Activated T-helper 9 cell treated with anti-CD3 and anti-CD28 coated beads, Interleukin-2, amount 50 U/mL, for 16 hours (primary cell): ENCODE measurements at regions not wholly inside any gene's neighbourhood (a gene's known extent, or its start where the extent isn't known, plus 50 kb on each side); places are given as distances from the start of the nearest gene placed in this dataset.
"Not testable (repeated sequence)": the region's sequence is repeated elsewhere in the genome, so short reads cannot be mapped to it uniquely, and the experiment has no call there.

ENCODE experiments used
- DNase-seq: peaks from one replicate; pipeline ENCODE4 v3.0.0-alpha.2; 2020; ENCODE audit warnings: low read depth

DNA sequence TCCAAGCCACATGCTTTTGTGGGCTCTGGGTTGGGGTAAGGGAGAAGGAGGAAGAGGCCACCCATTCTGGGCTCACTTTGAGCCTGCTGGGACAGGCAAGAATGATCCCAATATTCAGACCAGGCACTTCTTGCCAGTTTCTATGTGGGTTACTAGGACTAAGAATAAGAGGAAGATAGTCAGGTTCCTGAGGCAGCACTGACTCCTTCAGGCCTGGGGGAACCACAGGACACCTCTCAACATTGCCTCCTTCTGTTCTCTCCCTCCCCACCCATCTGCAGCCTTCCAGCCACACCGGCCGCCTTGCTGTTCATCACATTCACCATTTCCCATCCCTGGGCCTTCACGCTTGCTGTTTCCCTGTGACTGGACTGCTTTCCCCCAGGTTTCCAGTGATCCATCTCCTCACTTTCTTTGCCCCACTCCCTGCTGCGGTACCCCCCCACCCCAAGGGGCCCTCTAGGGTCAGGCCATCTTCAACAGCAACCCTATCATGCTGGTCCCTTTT is 69.2 kb upstream of the SIRPA start:
- no peak for DNase-seq

DNA sequence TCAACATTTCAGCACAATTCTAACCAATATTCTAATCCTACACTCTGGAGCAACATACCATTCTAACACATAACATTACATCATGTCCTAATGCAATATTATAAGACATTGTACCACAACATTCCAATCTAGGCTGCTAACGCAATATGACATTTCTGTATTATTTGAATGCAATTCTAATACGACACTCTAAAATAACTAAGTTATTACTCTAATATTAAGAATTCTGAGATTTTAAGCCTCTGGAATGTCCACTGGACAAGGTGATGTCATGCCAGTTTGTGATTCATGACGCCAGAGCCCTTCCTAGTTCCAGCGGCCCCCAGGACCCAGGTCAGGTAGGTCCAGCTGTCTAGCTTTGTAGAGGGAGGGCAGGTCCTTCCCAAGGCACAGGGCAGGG is 69.7 kb upstream of the SIRPA start:
- DNase-seq: no peak

DNA sequence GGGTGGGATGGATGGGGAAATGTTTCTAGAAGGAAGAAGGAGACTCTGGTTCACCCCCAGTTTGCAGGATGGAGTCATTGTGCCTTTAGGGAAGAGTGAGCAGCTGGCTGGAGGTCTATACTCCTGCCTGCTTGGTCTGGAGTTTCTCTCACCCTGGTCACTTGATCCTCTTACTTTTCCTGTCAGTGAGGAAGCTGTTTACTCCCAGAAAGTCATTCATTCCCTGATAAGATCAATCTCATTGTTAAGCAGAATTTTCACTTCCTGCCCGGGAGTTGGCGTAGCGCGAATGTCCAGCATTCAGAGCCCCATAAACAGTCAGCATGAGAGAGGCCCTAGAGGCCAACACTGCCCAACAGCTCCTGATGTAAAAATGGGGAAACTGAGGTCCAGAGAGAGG is 70.4 kb upstream of the SIRPA start:
- no peak for DNase-seq

DNA sequence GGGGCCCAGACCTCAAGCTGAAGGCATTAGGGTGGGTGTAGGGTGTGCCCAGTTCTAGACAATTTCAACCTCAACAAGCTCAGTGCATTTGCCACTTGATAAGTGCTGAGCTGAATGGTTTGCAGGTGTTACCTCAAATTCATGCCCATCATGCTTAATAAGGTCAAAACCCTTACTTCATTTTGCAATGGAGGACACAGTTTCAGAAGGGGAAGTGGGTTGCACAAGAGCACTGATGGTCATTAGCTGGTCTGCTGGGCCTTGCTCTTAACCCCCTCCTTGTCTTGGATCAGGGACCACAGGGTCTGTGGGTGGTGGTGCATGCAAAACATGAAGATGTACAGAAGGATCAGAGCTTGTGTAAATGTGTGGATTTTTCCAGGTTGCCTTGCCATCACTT is 71.0 kb upstream of the SIRPA start:
- DNase-seq: no peak

DNA sequence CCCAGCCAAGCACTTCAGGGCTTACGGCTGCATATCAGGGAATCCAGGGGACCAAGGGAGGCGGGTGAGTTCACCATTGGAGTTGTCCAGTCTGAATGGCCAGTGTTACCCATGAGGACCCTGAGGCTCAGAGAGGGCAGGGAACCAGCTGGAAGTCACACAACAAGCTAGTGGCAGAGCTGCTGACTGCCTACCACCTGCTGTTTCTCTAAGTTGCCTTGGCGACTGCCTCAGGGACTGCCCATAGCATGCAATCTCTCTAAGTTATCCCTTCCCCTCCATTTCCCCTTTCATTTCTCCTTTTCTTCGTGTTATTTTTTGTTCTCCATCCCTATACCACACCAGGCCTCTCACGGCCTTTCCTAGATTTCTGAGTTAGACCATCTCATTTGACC is 71.8 kb upstream of the SIRPA start:
- DNase-seq: no peak

DNA sequence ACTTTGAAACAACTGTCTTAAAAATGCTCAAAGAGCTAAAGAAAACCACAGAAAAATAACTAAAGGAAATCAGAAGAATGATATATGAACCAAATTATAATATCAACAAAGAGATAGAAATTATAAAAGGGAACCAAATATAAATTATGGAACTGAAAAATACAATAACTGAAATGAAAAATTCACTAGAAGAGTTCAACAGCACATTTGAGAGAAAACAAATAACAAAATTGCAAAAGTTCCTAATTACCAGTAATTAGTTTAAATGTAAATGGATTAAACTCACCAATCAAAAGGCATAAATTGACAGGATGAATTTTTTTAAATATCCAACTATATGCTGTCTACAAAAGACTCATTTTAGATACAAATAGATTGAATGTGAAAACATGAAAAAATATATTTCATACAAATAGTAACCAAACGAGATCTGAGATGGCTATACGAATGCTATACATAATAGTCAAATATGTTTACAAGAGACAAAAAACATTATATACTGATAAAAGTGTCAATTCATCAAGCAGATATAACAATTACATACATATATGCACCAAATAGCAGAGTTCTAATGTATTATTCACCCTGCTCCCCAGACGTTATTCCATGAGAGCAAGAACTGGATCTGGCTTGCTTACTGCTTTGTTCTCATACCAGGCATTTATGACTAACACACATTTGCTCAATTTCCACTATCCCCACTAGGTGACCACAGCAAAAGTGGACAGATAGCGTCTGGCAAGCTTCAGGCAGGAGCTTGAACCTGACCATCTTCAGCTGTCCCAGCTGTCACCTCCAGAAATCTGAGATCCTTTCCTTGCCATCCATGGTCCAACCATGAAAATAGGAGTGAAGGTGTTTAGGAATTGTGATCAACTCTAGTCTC is 72.4 kb upstream of the SIRPA start:
- DNase-seq: no peak

DNA sequence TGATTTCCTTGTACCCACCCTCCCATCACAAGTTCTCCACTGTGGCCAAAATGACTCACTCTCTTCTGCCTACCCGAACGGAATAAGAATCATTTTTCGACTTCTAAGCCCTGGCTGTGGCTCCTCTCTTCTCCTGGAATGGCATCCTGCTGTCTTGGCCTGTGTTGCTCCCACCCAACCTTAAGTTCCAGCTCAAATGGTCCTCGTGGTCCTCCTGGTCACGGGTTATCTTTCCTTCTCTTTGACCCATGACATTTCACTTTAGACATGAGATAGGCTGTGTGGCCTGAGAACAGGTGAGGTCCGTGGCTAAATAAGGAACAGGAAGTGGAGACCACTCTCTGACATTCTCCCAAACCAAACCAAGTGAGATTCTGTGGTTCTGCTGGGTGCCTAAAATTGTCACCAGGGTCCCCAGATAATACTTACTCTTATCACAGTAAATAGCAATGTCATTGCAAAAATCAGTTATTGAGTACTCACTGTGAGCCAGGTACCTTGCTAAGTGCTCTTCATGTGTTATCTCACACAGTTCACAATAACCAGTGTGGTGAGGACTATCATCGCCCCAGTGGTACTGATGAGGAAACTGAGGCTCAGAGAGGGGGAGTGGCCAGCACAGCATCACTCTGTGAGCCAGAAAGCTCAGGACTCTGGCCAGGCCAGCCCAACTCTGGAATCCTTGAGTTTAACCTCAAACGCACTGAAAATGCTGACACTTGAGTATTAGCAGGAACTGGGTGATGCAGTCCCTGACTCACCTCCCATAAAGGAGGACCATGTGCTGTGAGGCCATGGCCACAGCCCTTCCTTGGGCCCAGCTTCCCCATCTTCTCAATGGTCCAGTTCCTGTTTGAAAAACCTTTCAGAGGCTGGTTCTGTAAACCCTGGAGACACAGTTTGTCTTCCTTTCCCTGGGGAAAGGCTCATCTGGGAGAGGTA is 74.8 kb upstream of the SIRPA start:
- DNase-seq: no peak

DNA sequence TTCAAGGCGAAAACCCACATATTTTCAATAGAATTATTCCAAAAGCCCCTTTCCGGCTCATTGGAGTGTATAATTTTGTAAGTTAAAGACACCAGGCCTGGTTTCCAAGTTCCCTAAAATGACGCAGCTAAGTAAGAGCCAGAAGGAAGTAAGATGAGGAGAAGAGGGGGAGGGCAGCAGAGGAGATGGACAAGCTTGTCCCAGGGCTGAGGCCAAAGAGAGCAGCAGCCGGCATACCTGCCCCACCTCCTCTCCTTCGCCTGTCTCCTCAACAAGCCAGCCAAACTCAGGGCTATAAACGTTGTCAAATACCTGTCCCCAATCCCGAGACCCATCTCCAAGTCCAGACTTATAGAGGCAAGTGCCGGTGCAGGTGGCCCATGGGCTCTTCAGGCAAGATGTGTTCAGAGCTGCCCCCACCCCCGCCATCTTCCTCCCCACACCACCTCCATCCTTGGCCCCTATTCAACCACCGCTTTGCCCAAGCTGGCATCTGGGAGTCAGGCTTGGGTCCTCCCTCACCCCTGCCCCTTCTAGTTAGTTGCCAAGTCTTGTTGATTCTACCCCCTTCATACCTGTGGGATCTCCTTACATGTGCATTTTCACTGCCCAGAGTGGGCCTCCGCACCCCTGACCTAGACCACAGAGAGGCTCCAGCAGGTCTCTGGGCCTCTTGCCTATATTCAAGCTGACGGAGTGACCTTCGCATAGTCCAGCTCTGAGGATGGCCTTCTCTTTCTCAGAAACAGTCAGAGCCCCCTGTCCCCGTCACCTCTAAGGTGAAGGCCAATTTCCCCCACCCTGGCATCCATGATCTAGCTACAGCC is 75.7 kb upstream of the SIRPA start:
- no peak for DNase-seq

DNA sequence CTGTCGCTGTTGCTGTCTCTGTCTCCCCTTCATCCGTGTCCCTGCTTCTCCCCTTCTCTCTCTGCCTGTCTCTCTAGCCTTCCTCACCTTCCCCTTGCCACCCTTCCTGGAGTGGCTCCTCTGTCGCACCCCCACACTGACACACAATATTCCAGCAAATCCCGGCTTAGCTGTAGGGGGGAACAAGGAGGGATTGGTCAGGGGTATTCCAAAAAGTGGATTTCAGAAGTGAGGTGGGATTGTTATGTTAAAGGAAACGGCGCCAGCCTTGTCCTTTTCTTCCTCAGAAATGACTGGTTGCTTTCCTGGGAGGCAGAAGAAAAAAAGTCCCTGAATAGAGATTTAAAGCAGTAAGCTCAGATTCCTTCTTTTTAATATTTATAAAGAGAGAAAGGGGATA is 76.3 kb upstream of the SIRPA start:
- no peak for DNase-seq

DNA sequence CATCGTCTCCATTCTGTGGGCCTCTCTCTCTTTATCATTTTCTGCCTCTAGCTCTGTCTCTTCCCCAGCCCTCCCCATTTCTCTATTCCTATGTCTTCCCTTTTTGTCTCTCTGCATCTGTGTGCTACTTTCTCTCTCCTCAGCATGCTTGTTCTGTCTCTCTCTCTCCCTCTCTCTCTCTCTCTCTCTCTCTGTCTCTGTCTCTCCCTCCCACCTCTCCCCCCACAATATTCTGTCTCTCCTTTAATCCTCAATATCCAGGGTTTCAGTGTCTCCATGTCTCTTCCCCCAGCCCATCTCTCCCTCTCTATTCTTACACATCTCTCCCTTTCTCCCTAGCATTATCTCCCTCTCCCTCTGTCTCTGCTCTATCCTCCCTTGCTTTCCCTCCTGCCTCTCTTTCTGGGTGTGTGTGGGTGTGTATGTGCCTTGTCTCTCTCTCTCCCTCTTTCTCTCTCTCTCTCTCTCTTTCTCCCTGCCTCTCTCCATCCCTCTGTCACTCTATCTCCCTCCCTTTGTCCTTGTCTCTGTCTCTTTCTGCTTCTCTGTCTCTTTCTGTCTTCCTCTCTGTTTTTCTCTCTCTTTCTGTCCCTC is 76.9 kb upstream of the SIRPA start:
- no peak for DNase-seq

DNA sequence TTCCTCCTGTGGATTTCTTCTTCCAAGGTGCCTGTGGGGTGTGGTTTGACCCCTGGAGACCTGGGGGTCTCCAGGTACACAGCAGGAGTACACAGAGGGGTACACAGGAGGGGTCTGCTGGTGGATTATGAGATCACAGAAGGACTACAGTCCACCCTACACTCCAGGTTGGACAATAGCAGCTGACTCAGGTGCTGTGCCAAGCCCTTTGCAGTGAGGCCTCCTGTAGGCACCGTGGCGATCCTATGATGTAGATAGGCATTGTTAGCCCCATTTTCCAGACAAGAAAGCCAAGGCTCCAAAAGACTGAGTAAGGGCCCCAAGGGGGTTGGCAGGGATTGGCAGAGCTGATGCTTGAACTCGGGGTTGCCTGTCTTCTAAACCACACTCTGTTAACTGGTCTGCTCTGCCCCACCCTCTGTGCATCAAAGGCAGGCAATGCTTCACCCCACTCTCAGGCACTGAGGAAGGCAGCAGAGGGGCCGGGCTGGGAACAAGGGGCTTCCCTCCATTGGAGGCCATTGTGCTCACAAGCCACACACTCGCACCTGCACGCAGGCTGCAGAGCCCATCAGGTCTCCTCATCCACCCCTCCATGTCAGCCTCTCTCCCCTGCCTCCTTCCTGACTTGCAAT is 77.5 kb upstream of the SIRPA start:
- DNase-seq: no peak

DNA sequence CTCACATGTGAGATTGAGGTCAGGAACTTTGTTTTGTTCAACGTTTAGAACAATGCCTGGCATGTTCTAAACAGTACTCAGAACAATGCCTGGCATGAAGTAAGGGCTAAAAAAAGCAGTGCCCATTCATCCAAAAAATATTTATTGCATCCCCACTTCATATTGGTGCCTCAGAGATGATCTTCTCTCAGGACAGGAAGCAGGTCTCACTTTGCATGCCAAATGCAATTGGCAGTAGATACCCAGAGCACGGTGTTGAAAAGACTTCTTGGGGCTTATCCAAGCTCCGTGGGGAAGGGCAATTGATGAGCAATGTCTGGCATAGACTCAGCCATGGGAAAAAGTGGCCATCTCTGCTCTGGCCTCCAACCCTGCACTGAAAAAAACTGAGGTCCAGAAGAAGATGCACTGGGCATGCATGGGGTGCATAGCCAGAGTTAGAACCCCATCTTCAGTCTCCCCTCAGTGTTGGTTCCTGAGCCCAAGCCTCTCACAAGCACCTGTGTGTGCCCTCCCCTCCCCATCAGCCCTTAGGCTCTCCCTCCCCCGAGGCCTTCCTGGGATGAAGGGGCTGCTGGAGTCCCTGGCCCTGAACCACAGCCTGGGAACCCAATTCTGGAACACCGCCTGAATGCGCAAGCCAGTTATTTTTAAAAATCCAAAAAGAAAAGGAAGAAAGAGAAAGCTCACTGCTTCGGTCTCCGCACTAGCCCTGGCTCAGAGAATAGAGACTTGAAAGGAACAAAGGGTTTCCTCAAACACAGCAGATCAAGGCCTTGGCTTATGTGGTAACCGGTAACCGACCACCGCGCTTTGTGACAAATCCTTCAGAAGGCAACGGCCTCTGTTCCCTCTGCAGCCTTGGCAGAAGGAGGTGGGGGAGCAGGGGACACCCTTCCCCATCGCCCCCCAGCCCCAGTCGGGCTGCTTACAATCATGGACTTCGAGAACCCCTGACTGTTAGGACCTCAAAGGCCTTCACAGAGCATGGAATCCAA is 78.5 kb upstream of the SIRPA start:
- no peak for DNase-seq

DNA sequence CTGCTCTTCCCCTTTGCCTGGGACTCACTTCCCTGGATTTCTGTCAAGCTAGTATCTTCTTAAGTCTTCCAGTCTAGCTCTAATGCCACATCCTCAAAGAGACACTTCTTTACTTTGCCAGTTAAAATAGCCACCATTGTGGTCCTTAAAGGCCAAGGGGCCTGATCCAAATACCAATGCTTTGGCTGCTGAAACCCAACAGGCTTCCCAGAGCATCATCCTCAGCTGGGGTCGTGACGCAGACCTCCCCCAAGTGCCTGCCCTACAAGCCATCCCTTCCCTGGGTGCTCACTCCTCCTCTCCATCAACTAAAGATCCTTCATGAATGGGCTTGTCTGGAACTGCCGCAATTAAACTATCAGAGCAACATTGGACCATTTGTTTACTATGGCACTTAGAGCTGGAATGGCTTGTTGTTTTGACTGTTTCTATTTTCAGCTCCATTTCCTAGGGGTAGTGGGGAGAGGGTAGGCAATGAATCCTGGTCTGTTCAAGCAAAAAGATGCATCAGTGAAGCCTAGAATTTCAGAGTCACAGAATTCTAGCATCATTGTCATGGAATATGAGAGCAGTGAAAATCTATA is 79.6 kb upstream of the SIRPA start:
- DNase-seq: no peak

DNA sequence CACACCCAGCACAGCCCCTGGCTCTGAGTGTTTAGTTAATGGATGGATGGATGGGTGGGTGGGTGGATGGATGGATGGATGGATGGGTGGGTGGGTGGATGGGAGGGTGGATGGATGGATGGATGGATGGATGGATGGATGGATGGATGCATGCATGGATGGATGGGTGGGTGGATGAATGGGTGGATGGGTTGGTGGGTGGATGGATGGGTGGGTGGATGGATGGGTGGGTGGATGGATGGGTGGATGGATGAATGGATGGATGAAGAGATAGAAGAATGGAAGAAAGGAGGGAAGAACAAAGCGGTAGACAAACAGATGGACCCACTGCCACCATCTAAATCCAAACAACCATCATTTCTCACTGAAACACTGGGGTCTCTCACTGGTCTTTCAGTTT is 80.3 kb upstream of the SIRPA start:
- not testable (repeated sequence) for DNase-seq

DNA sequence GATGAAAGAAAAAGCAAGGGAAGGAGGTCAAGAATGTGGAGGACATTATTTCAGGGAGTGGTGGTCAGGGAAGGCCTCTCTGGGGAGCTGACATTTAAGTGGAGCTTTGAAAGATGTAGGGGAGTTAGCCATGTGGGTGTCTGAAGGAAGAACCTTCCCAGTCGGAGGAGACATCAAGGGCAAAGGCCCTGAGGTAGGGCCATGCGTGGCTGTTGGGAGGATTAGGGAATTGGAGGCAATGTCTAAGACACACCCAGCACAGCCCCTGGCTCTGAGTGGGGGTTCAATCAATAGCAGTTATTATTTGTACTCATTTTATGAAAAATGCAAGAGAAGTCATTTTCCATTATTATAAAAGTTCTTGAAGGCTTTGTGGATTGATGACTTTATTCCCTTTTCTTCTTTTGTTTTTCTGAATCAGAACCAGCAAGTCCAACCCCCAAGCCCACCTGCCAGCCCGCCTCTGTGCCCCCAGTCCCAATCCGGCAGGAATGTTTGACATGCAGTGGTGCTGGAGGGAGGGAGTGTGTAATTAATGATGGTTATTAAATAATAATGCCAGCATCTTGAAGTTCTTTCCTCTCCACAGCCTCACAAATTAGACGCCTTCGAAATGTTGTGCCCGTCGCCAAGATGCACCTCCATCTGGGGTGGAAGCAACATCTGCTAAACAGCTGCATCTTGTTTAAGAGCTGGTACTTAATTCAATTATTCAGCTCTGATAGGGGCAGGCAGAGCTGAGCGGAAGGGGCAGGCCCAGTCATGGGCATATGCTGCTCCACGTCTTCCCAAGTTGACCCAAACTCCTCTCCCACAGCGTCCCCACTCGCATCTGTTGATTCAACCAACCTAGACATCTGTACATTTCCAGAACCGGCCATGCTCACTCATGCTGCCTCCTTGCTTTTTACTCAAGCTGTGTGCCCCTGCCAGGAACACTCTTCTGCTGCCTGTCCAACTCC is 81.3 kb upstream of the SIRPA start:
- DNase-seq: no peak

DNA sequence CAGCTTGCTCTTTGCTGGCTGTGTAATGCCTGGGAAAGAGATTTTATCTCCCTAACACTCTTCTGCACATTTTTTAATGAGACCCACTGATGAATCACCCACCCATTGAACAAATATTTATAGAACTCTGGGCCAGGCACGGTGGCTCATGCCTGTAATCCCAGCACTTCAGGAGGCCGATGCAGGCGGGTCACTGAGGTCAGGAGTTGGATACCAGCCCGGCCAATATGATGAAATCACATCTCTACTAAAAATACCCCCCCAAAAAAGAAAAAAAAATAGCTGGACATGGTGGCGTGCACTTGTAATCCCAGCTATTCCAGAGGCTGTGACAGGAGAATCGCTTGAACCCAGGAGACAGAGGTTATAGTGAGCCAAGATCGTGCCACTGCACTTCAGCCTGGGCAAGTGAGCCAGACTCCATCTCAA is 82.1 kb upstream of the SIRPA start:
- no peak for DNase-seq

DNA sequence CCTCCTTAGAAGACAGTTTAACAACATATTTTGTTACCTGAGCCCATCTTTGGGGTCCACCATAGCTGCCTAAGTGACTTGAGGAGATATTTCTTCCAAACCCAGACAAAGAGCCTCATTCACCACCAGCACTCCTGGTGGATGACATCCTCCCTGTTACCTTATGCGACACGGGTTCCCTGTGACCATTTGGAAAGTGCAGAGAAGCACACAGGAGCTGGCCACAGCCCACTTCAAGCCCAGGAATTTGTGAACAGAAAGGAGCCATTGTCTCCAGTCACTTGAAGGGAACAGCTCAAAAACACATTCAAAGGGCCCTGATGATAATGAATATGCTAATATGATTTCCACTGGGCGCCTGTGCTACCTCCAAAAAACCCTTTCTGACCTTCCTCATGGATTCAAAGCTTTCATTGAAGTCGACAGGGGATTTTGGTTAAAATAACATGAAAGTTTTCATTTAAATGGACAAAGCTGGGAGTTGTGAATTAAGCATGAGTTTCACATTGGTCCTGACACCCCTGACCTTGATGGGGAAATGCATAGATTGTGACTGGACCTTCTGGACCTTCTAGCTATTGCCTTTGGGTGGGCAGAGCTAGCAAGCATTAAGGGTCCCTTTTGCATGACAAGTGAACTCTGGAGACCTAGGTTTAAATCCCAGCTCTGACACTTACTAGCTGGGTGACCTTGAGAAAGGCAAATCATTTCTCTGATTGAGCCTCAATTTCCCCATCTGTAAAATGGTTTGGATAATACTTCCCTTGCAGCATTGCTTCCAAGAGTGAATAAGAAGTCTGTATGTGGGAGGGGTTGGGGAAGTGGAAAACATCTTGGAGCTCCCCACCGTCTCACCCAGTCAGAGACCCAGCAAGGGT is 83.3 kb upstream of the SIRPA start:
- no peak for DNase-seq
